GM23338 (cell line): ENCODE measurements at regions not wholly inside any gene's neighbourhood (a gene's known extent, or its start where the extent isn't known, plus 50 kb on each side); places are given as distances from the start of the nearest gene placed in this dataset.

Experiments used
- ATAC-seq: fragments of 200-7000 bp; cut with Tn5 transposase; 3 replicates; pipeline ENCODE4 v1.9.1; 2020
- DNase-seq: peaks from one replicate; pipeline ENCODE4 v3.0.0-alpha.2; 2015; ENCODE audit warnings: low spot score
- H2AFZ ChIP-seq: fragments of 200-600 bp; sonication (generic); 2 replicates; pipeline ENCODE4 v1.8.0; 2016; ENCODE audit warnings: antibody characterized with exemption, mild to moderate bottlenecking, moderate library complexity
- H3F3A ChIP-seq: fragments of 200-600 bp; sonication (generic); replicated peaks from 2 replicates; pipeline ENCODE4 v1.8.0; 2017; ENCODE audit warnings: antibody characterized with exemption, mixed run types, low read depth
- H3K27ac ChIP-seq: fragments of 200-600 bp; sonication (generic); 2 replicates; pipeline ENCODE4 v1.6.1; 2016; ENCODE audit warnings: low read depth
- H3K27me3 ChIP-seq: fragments of 200-600 bp; sonication (generic); 2 replicates; pipeline ENCODE4 v1.8.0; 2016; ENCODE audit warnings: mild to moderate bottlenecking, mixed run types, moderate library complexity; ENCODE audit not compliant: insufficient read depth
- H3K36me3 ChIP-seq: fragments of 200-600 bp; sonication (generic); 2 replicates; pipeline ENCODE4 v1.8.0; 2016; ENCODE audit warnings: mild to moderate bottlenecking; ENCODE audit not compliant: insufficient read depth
- H3K4me1 ChIP-seq: fragments of 200-600 bp; sonication (generic); 2 replicates; pipeline ENCODE4 v1.8.0; 2016; ENCODE audit warnings: mild to moderate bottlenecking, moderate library complexity; ENCODE audit not compliant: insufficient read depth
- H3K4me2 ChIP-seq: fragments of 200-600 bp; sonication (generic); 2 replicates; pipeline ENCODE4 v1.7.1; 2017; ENCODE audit warnings: mixed run types
- H3K4me3 ChIP-seq: fragments of 200-600 bp; sonication (generic); 2 replicates; pipeline ENCODE4 v1.6.1; 2016; ENCODE audit warnings: mixed run types
- H3K79me2 ChIP-seq: fragments of 200-600 bp; sonication (generic); replicated peaks from 2 replicates; pipeline ENCODE4 v1.8.0; 2017; ENCODE audit warnings: mild to moderate bottlenecking; ENCODE audit not compliant: insufficient read depth
- H3K9me2 ChIP-seq: fragments of 200-600 bp; sonication (generic); 2 replicates; pipeline ENCODE4 v1.8.0; 2017; ENCODE audit not compliant: insufficient read depth
- H4K20me1 ChIP-seq: fragments of 200-600 bp; sonication (generic); replicated peaks from 2 replicates; pipeline ENCODE4 v1.8.0; 2017; ENCODE audit warnings: mild to moderate bottlenecking; ENCODE audit not compliant: insufficient read depth
- H3K27ac Mint-ChIP-seq: 2 replicates; pipeline ENCODE4 v1.8.0; 2020; ENCODE audit warnings: inconsistent platforms, mild to moderate bottlenecking, moderate library complexity, mixed read lengths
- H3K27me3 Mint-ChIP-seq: 3 replicates; pipeline ENCODE4 v1.8.0; 2022; ENCODE audit warnings: low read depth, mild to moderate bottlenecking, moderate library complexity, mixed read lengths, inconsistent platforms; ENCODE audit not compliant: insufficient read depth, poor library complexity
- H3K36me3 Mint-ChIP-seq: 3 replicates; pipeline ENCODE4 v1.8.0; 2021; ENCODE audit warnings: low read depth, mild to moderate bottlenecking, inconsistent platforms, moderate library complexity, mixed read lengths
- H3K4me1 Mint-ChIP-seq: 3 replicates; pipeline ENCODE4 v1.8.0; 2020; ENCODE audit warnings: mild to moderate bottlenecking, inconsistent platforms, mixed read lengths
- H3K4me3 Mint-ChIP-seq: 3 replicates; pipeline ENCODE4 v1.8.0; 2021; ENCODE audit warnings: moderate library complexity, mild to moderate bottlenecking, inconsistent platforms, mixed read lengths
- H3K9me3 Mint-ChIP-seq: 3 replicates; pipeline ENCODE4 v1.8.0; 2020; ENCODE audit warnings: moderate library complexity, mild to moderate bottlenecking, inconsistent platforms, mixed read lengths
- CREB1 ChIP-seq: fragments of 250-450 bp; sonication (Bioruptor Pico); IDR thresholded peaks from 2 replicates; pipeline ENCODE4 v1.5.0; 2020; ENCODE audit warnings: low read depth, mild to moderate bottlenecking, moderate library complexity
- CTCF ChIP-seq, 2 experiments: fragments of 200-600 bp in 1 of 2; sonication (generic) in 1 of 2; conservative IDR thresholded peaks; 2 replicates each; pipeline versions ENCODE4 v1.5.1 to v1.6.1; 2016 to 2017; ENCODE audit warnings: antibody characterized with exemption in 2 of 2, low read depth in 2 of 2, mild to moderate bottlenecking in 2 of 2, moderate library complexity in 1 of 2
- ETS1 ChIP-seq: IDR thresholded peaks from 2 replicates; pipeline ENCODE4 v1.6.1; 2016; ENCODE audit warnings: antibody characterized with exemption
- EZH2 ChIP-seq: fragments of 200-600 bp; sonication (generic); IDR thresholded peaks from one replicate; pipeline ENCODE4 v1.8.0; 2017; ENCODE audit warnings: antibody characterized with exemption, mild to moderate bottlenecking, low read depth; ENCODE audit not compliant: unreplicated experiment
- EZH2phosphoT487 ChIP-seq: fragments of 200-600 bp; sonication (generic); IDR thresholded peaks from one replicate; pipeline ENCODE4 v1.8.1; 2018; ENCODE audit warnings: antibody characterized with exemption; ENCODE audit not compliant: unreplicated experiment
- JUNB ChIP-seq: IDR thresholded peaks from one replicate; pipeline ENCODE4 v1.6.1; 2016; ENCODE audit warnings: antibody characterized with exemption; ENCODE audit not compliant: unreplicated experiment
- NANOG ChIP-seq: IDR thresholded peaks from 2 replicates; pipeline ENCODE4 v1.6.1; 2016; ENCODE audit warnings: antibody characterized with exemption, borderline replicate concordance
- POLR2AphosphoS5 ChIP-seq: IDR thresholded peaks from 2 replicates; pipeline ENCODE4 v1.6.1; 2016; ENCODE audit warnings: antibody characterized with exemption, low read depth
- REST ChIP-seq: IDR thresholded peaks from one replicate; pipeline ENCODE4 v1.6.1; 2018; ENCODE audit warnings: antibody characterized with exemption; ENCODE audit not compliant: unreplicated experiment
- STAT1 ChIP-seq: IDR thresholded peaks from one replicate; pipeline ENCODE4 v1.6.1; 2016; ENCODE audit warnings: antibody characterized with exemption; ENCODE audit not compliant: unreplicated experiment
- ZNF114 ChIP-seq: fragments of 250-450 bp; sonication (Bioruptor Pico); IDR thresholded peaks from 2 replicates; pipeline ENCODE4 v1.5.0; 2020; ENCODE audit warnings: mild to moderate bottlenecking, moderate library complexity
- ZNF331 ChIP-seq: fragments of 250-450 bp; sonication (Bioruptor Pico); IDR thresholded peaks from 2 replicates; pipeline ENCODE4 v1.5.0; 2020; ENCODE audit warnings: low read depth, mild to moderate bottlenecking, moderate library complexity
- ZNF462 ChIP-seq: fragments of 250-450 bp; sonication (Bioruptor Pico); IDR thresholded peaks from 2 replicates; pipeline ENCODE4 v1.5.0; 2020; ENCODE audit warnings: mild to moderate bottlenecking, moderate library complexity

GRCh38 chr7:26538689-26539088, 247.0 kb downstream of the SNX10 start:
- Mint-ChIP-seq H3K27me3 (peaks cover 7% of the 10 kb centered on the region), H3K27ac (no peak overlapping the region), H3K4me1 (peaks cover 3% of the 10 kb centered on the region; the same call in 2 of the 3 replicates), H3K4me3 (no peak overlapping the region), H3K36me3 (no peaks in the 10 kb centered on the region), H3K9me3 (no peaks in the 10 kb centered on the region)
- TF ChIP-seq ZNF462 (CRISPR knock-in tag) (no peak), POLR2AphosphoS5 (no peak), STAT1 (no peak), CTCF (conservative IDR thresholded peaks at IDR 0.05; ENCODE audit: low read depth in 2 of 2) (no peak), EZH2phosphoT487 (no peak), ETS1 (no peak), REST (no peak), ZNF114 (CRISPR knock-in tag) (no peak), EZH2 (no peak), CREB1 (CRISPR knock-in tag) (no peak), ZNF331 (no peak), JUNB (no peak), NANOG (no peak)
- no peak overlapping the region for H3K4me3 ChIP-seq
- no peaks in the 10 kb centered on the region for H3K36me3 ChIP-seq
- no peaks in the 10 kb centered on the region for H3K27me3 ChIP-seq
- H3K9me2 ChIP-seq, result no peaks in the 10 kb centered on the region
- no peak overlapping the region for H3K27ac ChIP-seq
- DNase-seq (no peak), ATAC-seq (no peak)
- H2AFZ ChIP-seq, result no peak overlapping the region
- no peaks in the 10 kb centered on the region for H3K4me1 ChIP-seq
- H3F3A ChIP-seq, result no peaks in the 10 kb centered on the region
- H3K4me2 ChIP-seq, result no peak overlapping the region
- no peaks in the 10 kb centered on the region for H4K20me1 ChIP-seq
- no peaks in the 10 kb centered on the region for H3K79me2 ChIP-seq
